ENCODE measurements at regions not wholly inside any gene's neighbourhood (a gene's known extent, or its start where the extent isn't known, plus 50 kb on each side); places are given as distances from the start of the nearest gene placed in this dataset.
"Not testable (repeated sequence)": the region's sequence is repeated elsewhere in the genome, so short reads cannot be mapped to it uniquely, and the experiment has no call there.

DNA sequence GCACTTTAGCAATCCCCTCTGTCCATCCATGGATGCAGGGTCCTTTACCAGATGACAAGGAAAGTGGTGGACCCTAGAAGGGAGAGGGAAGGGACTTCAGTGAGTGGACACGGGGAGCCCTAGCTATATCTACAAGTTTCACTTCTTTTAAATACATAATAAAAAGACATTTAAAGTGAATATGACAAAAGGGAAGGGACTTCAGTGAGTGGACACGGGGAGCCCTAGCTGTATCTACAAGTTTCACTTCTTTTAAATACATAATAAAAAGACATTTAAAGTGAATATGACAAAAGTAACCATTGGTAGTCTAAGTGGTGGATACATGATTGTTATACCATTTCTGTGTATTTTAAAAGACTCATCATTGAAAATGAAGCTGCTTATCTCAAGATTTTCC, 81.9 kb upstream of the HES1 start:
- TF ChIP-seq, protein P1, sequence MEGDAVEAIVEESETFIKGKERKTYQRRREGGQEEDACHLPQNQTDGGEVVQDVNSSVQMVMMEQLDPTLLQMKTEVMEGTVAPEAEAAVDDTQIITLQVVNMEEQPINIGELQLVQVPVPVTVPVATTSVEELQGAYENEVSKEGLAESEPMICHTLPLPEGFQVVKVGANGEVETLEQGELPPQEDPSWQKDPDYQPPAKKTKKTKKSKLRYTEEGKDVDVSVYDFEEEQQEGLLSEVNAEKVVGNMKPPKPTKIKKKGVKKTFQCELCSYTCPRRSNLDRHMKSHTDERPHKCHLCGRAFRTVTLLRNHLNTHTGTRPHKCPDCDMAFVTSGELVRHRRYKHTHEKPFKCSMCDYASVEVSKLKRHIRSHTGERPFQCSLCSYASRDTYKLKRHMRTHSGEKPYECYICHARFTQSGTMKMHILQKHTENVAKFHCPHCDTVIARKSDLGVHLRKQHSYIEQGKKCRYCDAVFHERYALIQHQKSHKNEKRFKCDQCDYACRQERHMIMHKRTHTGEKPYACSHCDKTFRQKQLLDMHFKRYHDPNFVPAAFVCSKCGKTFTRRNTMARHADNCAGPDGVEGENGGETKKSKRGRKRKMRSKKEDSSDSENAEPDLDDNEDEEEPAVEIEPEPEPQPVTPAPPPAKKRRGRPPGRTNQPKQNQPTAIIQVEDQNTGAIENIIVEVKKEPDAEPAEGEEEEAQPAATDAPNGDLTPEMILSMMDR (IDR thresholded peaks at IDR 0.05) = no peak
- TF ChIP-seq EP300 (IDR thresholded peaks at IDR 0.05) = no peak
- no peak for TF ChIP-seq POLR2A (IDR thresholded peaks at IDR 0.05; ENCODE audit: low read depth)
- no peak for TF ChIP-seq POLR2AphosphoS5 (IDR thresholded peaks at IDR 0.05)
- Histone ChIP-seq H3K9me3 (peaks cover 0 to 18% (median 13%) of the 10 kb centered on the region in 4 donors), H3K27me3 (no peaks in the 10 kb centered on the region), H3K36me3 (no peaks in the 10 kb centered on the region), H3K27ac (replicated peaks in 1 of 4) (no peak overlapping the region), H3K4me1 (peaks cover 10 to 16% (median 14%) of the 10 kb centered on the region in 4 donors), H3K4me3 (no peak overlapping the region)
- DNase-seq (ENCODE audit: extremely low spot score) = no peak
- intact Hi-C loops (cut with DNase I) = no loop called here
- 70% methylated on average over 2 of the region's 2 CpGs for WGBS

DNA sequence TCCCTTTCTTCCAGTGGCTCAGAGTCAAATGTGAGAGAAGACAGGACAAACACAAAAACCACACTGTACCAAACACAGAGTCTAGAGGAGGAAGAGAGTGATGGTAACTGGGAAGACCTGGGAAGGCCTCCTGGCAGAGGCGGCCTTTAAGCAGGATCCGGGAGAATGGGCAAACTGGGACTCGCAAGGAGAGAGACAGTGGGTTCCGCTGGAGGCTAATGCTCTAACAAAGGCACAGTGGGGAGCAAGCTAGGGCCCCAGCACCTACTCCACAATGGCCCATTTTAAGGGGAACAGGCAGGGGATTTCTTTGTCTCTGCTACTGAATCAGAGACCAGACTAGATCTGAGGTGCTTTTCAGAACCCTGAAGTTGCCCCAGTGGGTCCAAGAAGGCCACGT, 81.4 kb upstream of the HES1 start:
- WGBS = 87% methylated on average over 5 of the region's 5 CpGs
- Histone ChIP-seq H3K36me3 (no peaks in the 10 kb centered on the region), H3K27ac (replicated peaks in 1 of 4) (no peak overlapping the region), H3K27me3 (no peaks in the 10 kb centered on the region), H3K9me3 (peaks cover 0 to 18% (median 13%) of the 10 kb centered on the region in 4 donors), H3K4me1 (peaks cover 10 to 18% (median 15%) of the 10 kb centered on the region in 4 donors), H3K4me3 (no peak overlapping the region)
- intact Hi-C loops (cut with DNase I) = no loop called here
- no peak for DNase-seq (ENCODE audit: extremely low spot score)
- no peak for TF ChIP-seq EP300 (IDR thresholded peaks at IDR 0.05)
- TF ChIP-seq POLR2AphosphoS5 (IDR thresholded peaks at IDR 0.05) = no peak
- TF ChIP-seq, protein P1 (IDR thresholded peaks at IDR 0.05) = no peak
- no peak for TF ChIP-seq POLR2A (IDR thresholded peaks at IDR 0.05; ENCODE audit: low read depth)

DNA sequence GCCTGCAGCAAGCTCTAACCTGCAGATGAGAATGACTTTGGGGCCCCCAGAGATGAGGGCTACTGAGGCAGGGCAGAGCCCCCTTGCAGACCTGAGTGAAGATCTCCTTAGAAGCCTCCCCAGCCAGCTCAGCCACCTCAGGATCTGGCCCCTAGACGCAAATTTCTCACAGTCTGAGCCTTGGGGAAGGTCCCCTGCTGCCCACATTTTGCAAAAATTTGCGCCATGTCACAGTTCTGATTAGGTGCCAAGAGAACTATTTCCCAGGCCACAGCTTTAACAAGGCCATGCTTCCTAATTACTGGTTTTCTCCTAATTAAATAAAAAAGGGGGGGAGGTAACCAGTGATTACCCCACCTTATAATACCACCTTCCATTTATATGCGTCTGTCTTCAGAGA, 81.0 kb upstream of the HES1 start:
- no peak for DNase-seq (ENCODE audit: extremely low spot score)
- no peaks in the 10 kb centered on the region for H3K36me3 ChIP-seq
- peaks cover 0 to 18% (median 13%) of the 10 kb centered on the region in 4 donors for H3K9me3 ChIP-seq
- H3K27ac ChIP-seq (replicated peaks in 1 of 4) = no peak overlapping the region
- 88% methylated on average over 3 of the region's 3 CpGs for WGBS
- TF ChIP-seq POLR2AphosphoS5 (IDR thresholded peaks at IDR 0.05) (no peak), POLR2A (IDR thresholded peaks at IDR 0.05; ENCODE audit: low read depth) (no peak)
- H3K27me3 ChIP-seq = no peaks in the 10 kb centered on the region
- H3K4me3 ChIP-seq = no peak overlapping the region
- intact Hi-C loops (cut with DNase I) = no loop called here
- H3K4me1 ChIP-seq = peaks cover 10 to 18% (median 15%) of the 10 kb centered on the region in 4 donors

DNA sequence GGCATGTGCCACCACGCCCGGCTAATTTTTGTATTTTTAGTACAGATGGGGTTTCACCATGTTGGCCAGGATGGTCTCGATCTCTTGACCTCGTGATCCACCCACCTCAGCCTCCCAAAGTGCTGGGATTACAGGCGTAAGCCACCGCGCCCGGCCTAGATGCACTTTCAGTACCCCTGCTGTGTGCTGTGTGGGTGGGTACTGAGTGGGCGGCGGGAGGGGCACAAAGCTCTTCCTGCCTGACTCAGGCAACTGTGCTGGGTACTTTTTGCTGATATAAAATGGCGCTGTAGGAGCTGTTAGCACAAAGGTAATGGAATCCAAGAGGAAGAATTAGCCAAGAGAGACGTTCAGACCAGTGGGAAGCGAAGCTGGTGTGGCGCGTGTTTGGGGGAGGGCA, 79.6 kb upstream of the HES1 start:
- H3K27ac ChIP-seq (replicated peaks in 1 of 4); H3K27me3 ChIP-seq; H3K9me3 ChIP-seq; H3K4me3 ChIP-seq; H3K36me3 ChIP-seq; intact Hi-C loops (cut with DNase I); DNase-seq (ENCODE audit: extremely low spot score): not testable (repeated sequence)
- WGBS = 94% methylated on average over 13 of the region's 15 CpGs
- peaks cover 10 to 18% (median 15%) of the 10 kb centered on the region in 4 donors for H3K4me1 ChIP-seq

DNA sequence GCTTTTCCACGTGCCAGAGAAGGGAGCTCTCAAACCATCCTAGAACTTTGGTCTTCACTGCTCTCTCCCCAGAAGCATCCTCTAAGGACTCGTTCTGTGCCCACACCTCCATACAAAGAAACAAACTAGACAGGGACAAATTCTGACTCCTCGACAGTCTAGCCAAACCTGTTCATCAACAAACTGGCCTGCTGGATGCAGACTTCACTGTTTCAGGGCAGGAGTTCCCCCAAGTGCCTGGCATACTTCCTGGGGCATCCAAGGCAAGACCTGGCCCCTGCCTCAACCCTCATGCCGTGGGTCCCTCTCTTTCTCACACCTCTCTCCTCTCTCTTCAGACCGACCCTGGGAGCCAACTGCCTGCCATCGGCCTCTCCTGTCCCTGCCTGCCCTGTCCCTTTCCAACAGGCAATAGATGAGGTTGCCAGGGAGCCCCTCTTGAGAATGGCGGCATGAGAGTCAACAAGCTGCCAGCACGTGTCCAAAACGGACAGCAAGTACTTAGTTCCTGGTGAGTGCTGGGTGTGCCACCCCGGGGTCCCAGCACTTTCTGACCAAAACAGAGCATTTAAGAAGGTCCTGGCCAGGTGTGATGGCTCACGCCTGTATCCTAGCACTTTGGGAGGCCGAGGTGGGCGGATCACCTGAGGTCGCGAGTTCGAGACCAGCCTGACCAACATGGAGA, 79.1 kb upstream of the HES1 start:
- intact Hi-C loops (cut with DNase I) = no loop called here
- 95% methylated on average over 12 of the region's 16 CpGs for WGBS
- Histone ChIP-seq H3K9me3 (peaks cover 0 to 3% (median 0%) of the 10 kb centered on the region in 4 donors), H3K4me1 (peaks cover 10 to 18% (median 17%) of the 10 kb centered on the region in 4 donors), H3K27ac (replicated peaks in 1 of 4) (no peak overlapping the region), H3K36me3 (no peaks in the 10 kb centered on the region), H3K27me3 (no peaks in the 10 kb centered on the region), H3K4me3 (no peak overlapping the region)
- no peak for TF ChIP-seq EP300 (IDR thresholded peaks at IDR 0.05)
- no peak for TF ChIP-seq POLR2AphosphoS5 (IDR thresholded peaks at IDR 0.05)
- TF ChIP-seq, protein P1 (IDR thresholded peaks at IDR 0.05) = no peak
- no peak for TF ChIP-seq POLR2A (IDR thresholded peaks at IDR 0.05; ENCODE audit: low read depth)
- no peak for DNase-seq (ENCODE audit: extremely low spot score)
